Activated T-helper 1 cell treated with anti-CD3 and anti-CD28 coated beads, Interleukin-12 subunit alpha, Interleukin-12 subunit beta, Interleukin-2, Interleukin-4 antibody, amounts not matched to agents 30 ng/mL and 10 ng/mL and 1 ng/mL, durations not matched to agents 14 hours and 24 hours and 36 hours (primary cell): ENCODE measurements at regions not wholly inside any gene's neighbourhood (a gene's known extent, or its start where the extent isn't known, plus 50 kb on each side); places are given as distances from the start of the nearest gene placed in this dataset.
"Not testable (repeated sequence)": the region's sequence is repeated elsewhere in the genome, so short reads cannot be mapped to it uniquely, and the experiment has no call there.

Experiments used
- DNase-seq: peaks from one replicate; pipeline ENCODE4 v3.0.0; 2021; ENCODE audit warnings: low spot score
- H3K27ac Mint-ChIP-seq: one replicate; pipeline ENCODE4 v1.8.0; 2021; ENCODE audit warnings: mild to moderate bottlenecking, mixed read lengths
- H3K27me3 Mint-ChIP-seq: one replicate; pipeline ENCODE4 v1.8.0; 2022; ENCODE audit warnings: mild to moderate bottlenecking, moderate library complexity, mixed read lengths; ENCODE audit not compliant: insufficient read depth
- H3K36me3 Mint-ChIP-seq: one replicate; pipeline ENCODE4 v1.8.0; 2021; ENCODE audit warnings: low read depth, mixed read lengths
- H3K4me1 Mint-ChIP-seq: one replicate; pipeline ENCODE4 v1.8.0; 2021; ENCODE audit warnings: low read depth, mixed read lengths
- H3K4me3 Mint-ChIP-seq: one replicate; pipeline ENCODE4 v1.8.0; 2021; ENCODE audit warnings: mild to moderate bottlenecking, moderate library complexity, mixed read lengths
- H3K9me3 Mint-ChIP-seq: one replicate; pipeline ENCODE4 v1.8.0; 2021; ENCODE audit warnings: mixed read lengths
- intact Hi-C: fragments of 100-400 bp; cut with micrococcal nuclease; formaldehyde crosslinking; loops from one replicate; pipeline ENCODE4 v1.15.1; 2024

- H3K4me1 Mint-ChIP-seq = no peaks in the 10 kb centered on the region
- no peaks in the 10 kb centered on the region for H3K36me3 Mint-ChIP-seq
- H3K4me3 Mint-ChIP-seq = no peak overlapping the region
- intact Hi-C loops = no loop called here
- no peaks in the 10 kb centered on the region for H3K9me3 Mint-ChIP-seq
- no peaks in the 10 kb centered on the region for H3K27me3 Mint-ChIP-seq
- no peak overlapping the region for H3K27ac Mint-ChIP-seq
- no peak for DNase-seq
Observed at GRCh38 chr9:82480921-82481320, 492.3 kb downstream of the SPATA31D1 start.

GRCh38 chr9:82487935-82488312 lies 499.4 kb downstream of the SPATA31D1 start:
- Mint-ChIP-seq H3K36me3 (no peaks in the 10 kb centered on the region), H3K4me1 (no peaks in the 10 kb centered on the region), H3K27ac (no peak overlapping the region), H3K9me3 (no peaks in the 10 kb centered on the region), H3K27me3 (no peaks in the 10 kb centered on the region), H3K4me3 (no peak overlapping the region)
- DNase-seq = no peak
- intact Hi-C loops = no loop called here

GRCh38 chr9:82488313-82489200 lies 500.0 kb downstream of the SPATA31D1 start:
- Mint-ChIP-seq H3K4me1 (no peaks in the 10 kb centered on the region), H3K9me3 (no peaks in the 10 kb centered on the region), H3K27me3 (no peaks in the 10 kb centered on the region), H3K36me3 (no peaks in the 10 kb centered on the region), H3K4me3 (no peak overlapping the region), H3K27ac (no peak overlapping the region)
- intact Hi-C loops = no loop called here
- DNase-seq = no peak

- no peak for DNase-seq
- Mint-ChIP-seq H3K4me3 (no peak overlapping the region), H3K36me3 (no peaks in the 10 kb centered on the region), H3K27ac (no peak overlapping the region), H3K9me3 (no peaks in the 10 kb centered on the region), H3K4me1 (no peaks in the 10 kb centered on the region), H3K27me3 (no peaks in the 10 kb centered on the region)
- intact Hi-C loops = no loop called here
Observed at GRCh38 chr9:82489201-82489821, 500.7 kb downstream of the SPATA31D1 start.

GRCh38 chr9:82490019-82490499 lies 501.5 kb downstream of the SPATA31D1 start:
- DNase-seq = no peak
- Mint-ChIP-seq H3K27me3 (no peaks in the 10 kb centered on the region), H3K4me3 (no peak overlapping the region), H3K4me1 (no peaks in the 10 kb centered on the region), H3K27ac (no peak overlapping the region), H3K9me3 (no peaks in the 10 kb centered on the region), H3K36me3 (no peaks in the 10 kb centered on the region)
- intact Hi-C loops = no loop called here

GRCh38 chr9:82490821-82491220 lies 502.2 kb downstream of the SPATA31D1 start:
- H3K4me1 Mint-ChIP-seq, intact Hi-C loops, H3K27ac Mint-ChIP-seq: not testable (repeated sequence)

GRCh38 chr9:82491604-82492003 lies 503.0 kb downstream of the SPATA31D1 start:
- no peak for DNase-seq
- H3K9me3 Mint-ChIP-seq = no peaks in the 10 kb centered on the region
- no peaks in the 10 kb centered on the region for H3K27me3 Mint-ChIP-seq
- intact Hi-C loops = no loop called here
- no peaks in the 10 kb centered on the region for H3K36me3 Mint-ChIP-seq
- H3K4me3 Mint-ChIP-seq = no peak overlapping the region
- H3K27ac Mint-ChIP-seq = no peak overlapping the region
- no peaks in the 10 kb centered on the region for H3K4me1 Mint-ChIP-seq

More at GRCh38 chr9:82490821-82491220, 502.2 kb downstream of the SPATA31D1 start:
- H3K4me3 Mint-ChIP-seq, DNase-seq, H3K9me3 Mint-ChIP-seq, H3K36me3 Mint-ChIP-seq, H3K27me3 Mint-ChIP-seq: not testable (repeated sequence)

GRCh38 chr9:82492274-82492673 lies 503.7 kb downstream of the SPATA31D1 start:
- Mint-ChIP-seq H3K4me3 (no peak overlapping the region), H3K27me3 (no peaks in the 10 kb centered on the region), H3K9me3 (no peaks in the 10 kb centered on the region), H3K36me3 (no peaks in the 10 kb centered on the region), H3K4me1 (no peaks in the 10 kb centered on the region), H3K27ac (no peak overlapping the region)
- intact Hi-C loops = no loop called here
- DNase-seq = no peak

GRCh38 chr9:82495884-82496777 lies 507.6 kb downstream of the SPATA31D1 start:
- no peak overlapping the region for H3K27ac Mint-ChIP-seq
- no peak for DNase-seq
- H3K36me3 Mint-ChIP-seq = no peaks in the 10 kb centered on the region
- H3K4me3 Mint-ChIP-seq = no peak overlapping the region
- no peaks in the 10 kb centered on the region for H3K9me3 Mint-ChIP-seq
- H3K4me1 Mint-ChIP-seq = no peaks in the 10 kb centered on the region
- H3K27me3 Mint-ChIP-seq = no peaks in the 10 kb centered on the region
- intact Hi-C loops = no loop called here

- Mint-ChIP-seq H3K4me1 (no peaks in the 10 kb centered on the region), H3K9me3 (peaks cover 3% of the 10 kb centered on the region), H3K27me3 (no peaks in the 10 kb centered on the region), H3K36me3 (no peaks in the 10 kb centered on the region), H3K27ac (no peak overlapping the region), H3K4me3 (no peak overlapping the region)
- intact Hi-C loops = no loop called here
- no peak for DNase-seq
Observed at GRCh38 chr9:82498541-82499317, 510.2 kb downstream of the SPATA31D1 start.

- Mint-ChIP-seq H3K36me3 (no peaks in the 10 kb centered on the region), H3K4me3 (no peak overlapping the region), H3K9me3 (peaks cover 7% of the 10 kb centered on the region), H3K4me1 (no peaks in the 10 kb centered on the region), H3K27me3 (no peaks in the 10 kb centered on the region), H3K27ac (no peak overlapping the region)
- intact Hi-C loops = no loop called here
- no peak for DNase-seq
Observed at GRCh38 chr9:82499337-82499736, 510.8 kb downstream of the SPATA31D1 start.

GRCh38 chr9:82504620-82505019 lies 516.0 kb downstream of the SPATA31D1 start:
- no peak overlapping the region for H3K27ac Mint-ChIP-seq
- intact Hi-C loops = no loop called here
- H3K4me3 Mint-ChIP-seq = no peak overlapping the region
- no peak for DNase-seq
- no peaks in the 10 kb centered on the region for H3K36me3 Mint-ChIP-seq
- H3K27me3 Mint-ChIP-seq = no peaks in the 10 kb centered on the region
- no peaks in the 10 kb centered on the region for H3K4me1 Mint-ChIP-seq
- H3K9me3 Mint-ChIP-seq = peaks cover 18% of the 10 kb centered on the region
